Endothelial cell of umbilical vein (primary cell): ENCODE measurements at regions not wholly inside any gene's neighbourhood (a gene's known extent, or its start where the extent isn't known, plus 50 kb on each side); places are given as distances from the start of the nearest gene placed in this dataset.
"Not testable (repeated sequence)": the region's sequence is repeated elsewhere in the genome, so short reads cannot be mapped to it uniquely, and the experiment has no call there.

Experiments
- BruUV-seq: library from RNA; stranded (reverse); fragments of 400-500 nt; replicated peaks from 2 replicates; lab custom pipeline; 2021; lab: Mats Ljungman, UMichigan
- CTCF ChIA-PET: fragments of 300-600, 350-600 bp; sonication (Branson Sonifier 250); formaldehyde crosslinking; loops from one replicate; lab custom pipeline; 2021; ENCODE audit warnings: antibody characterized with exemption, inconsistent platforms; lab: Charles Lee
- POLR2A ChIA-PET: fragments of 300-600, 350-600 bp; sonication (Branson Sonifier 250); formaldehyde crosslinking; loops from one replicate; lab custom pipeline; 2021; ENCODE audit warnings: antibody characterized with exemption, inconsistent platforms; lab: Charles Lee
- DNase-seq: peaks from one replicate; pipeline ENCODE4 v3.0.0-alpha.2; 2011; ENCODE audit warnings: low read depth, low spot score
- FAIRE-seq: peaks from 2 replicates; lab custom pipeline; 2011; peaks lifted over from hg19 to GRCh38; lab: Jason Lieb, UNC
- H2AFZ ChIP-seq: 2 replicates; pipeline ENCODE4 v1.6.0; 2012; ENCODE audit warnings: low read depth, low read length, control low read depth, inconsistent platforms
- H3K27ac ChIP-seq: 2 replicates; pipeline ENCODE4 v1.5.1; 2011; ENCODE audit warnings: low read depth, mild to moderate bottlenecking, control low read depth, low read length, moderate library complexity; ENCODE audit not compliant: insufficient read depth
- H3K27me3 ChIP-seq, 2 experiments: 2 replicates each; pipeline versions ENCODE4 v1.6.0 to v1.6.1; 2011; ENCODE audit warnings: low read length in 2 of 2, mixed read lengths in 1 of 2; ENCODE audit not compliant: control insufficient read depth in 2 of 2, insufficient read depth in 2 of 2
- H3K36me3 ChIP-seq, 2 experiments: 2 replicates in 1 of 2; 3 replicates in 1 of 2; pipeline ENCODE4 v1.5.1; 2011; ENCODE audit warnings: low read length in 2 of 2, mild to moderate bottlenecking in 1 of 2, moderate library complexity in 1 of 2; ENCODE audit not compliant: control insufficient read depth in 2 of 2, insufficient read depth in 2 of 2; ENCODE audit errors: extremely low read depth in 1 of 2
- H3K4me1 ChIP-seq: 3 replicates; pipeline ENCODE4 v1.5.1; 2011; ENCODE audit warnings: mild to moderate bottlenecking, low read length; ENCODE audit not compliant: control insufficient read depth, insufficient read depth; ENCODE audit errors: extremely low read depth
- H3K4me2 ChIP-seq: 2 replicates; pipeline ENCODE4 v1.6.1; 2011; ENCODE audit warnings: low read length, control low read depth, mixed read lengths; ENCODE audit not compliant: insufficient read depth
- H3K4me3 ChIP-seq, 3 experiments: fragments of 200-600 bp in 1 of 3; sonication (generic), shearing (Covaris generic) in 1 of 3; replicated peaks in 1 of 3; 2 replicates each; pipeline ENCODE4 v1.5.1; 2011 to 2016; ENCODE audit warnings: control low read depth in 3 of 3, low read length in 3 of 3, mild to moderate bottlenecking in 2 of 3, inconsistent platforms in 1 of 3, low read depth in 1 of 3, moderate library complexity in 1 of 3; ENCODE audit not compliant: insufficient read depth in 1 of 3
- H3K79me2 ChIP-seq: 2 replicates; pipeline ENCODE4 v1.6.0; 2012; ENCODE audit warnings: low read length, inconsistent platforms; ENCODE audit not compliant: control insufficient read depth, insufficient read depth
- H3K9ac ChIP-seq: replicated peaks from 2 replicates; pipeline ENCODE3; 2011; ENCODE audit warnings: low read length, control low read depth; ENCODE audit not compliant: insufficient read depth; ENCODE audit errors: extremely low read depth
- H3K9me1 ChIP-seq: replicated peaks from 3 replicates; pipeline ENCODE4 v1.6.0; 2011; ENCODE audit warnings: mild to moderate bottlenecking, low read length; ENCODE audit not compliant: control insufficient read depth, insufficient read depth; ENCODE audit errors: extremely low read depth
- H3K9me3 ChIP-seq: replicated peaks from 2 replicates; pipeline ENCODE4 v1.5.1; 2012; ENCODE audit warnings: low read length, inconsistent platforms; ENCODE audit not compliant: control insufficient read depth, insufficient read depth
- H4K20me1 ChIP-seq: replicated peaks from 2 replicates; pipeline ENCODE3; 2011; ENCODE audit warnings: mild to moderate bottlenecking, low read length; ENCODE audit not compliant: control insufficient read depth, insufficient read depth; ENCODE audit errors: extremely low read depth
- dilution Hi-C: fragments of 300-500 bp; cut with MboI; formaldehyde crosslinking; loops from one replicate; pipeline ENCODE4 v1.15.0; 2019; ENCODE audit warnings: low sequenced_read_pairs; ENCODE audit not compliant: extremely low pct_ligation_motif_present
- intact Hi-C: fragments of 100-400 bp; cut with micrococcal nuclease; formaldehyde crosslinking; loops from one replicate; pipeline ENCODE4 v1.10.0; 2022

DNA sequence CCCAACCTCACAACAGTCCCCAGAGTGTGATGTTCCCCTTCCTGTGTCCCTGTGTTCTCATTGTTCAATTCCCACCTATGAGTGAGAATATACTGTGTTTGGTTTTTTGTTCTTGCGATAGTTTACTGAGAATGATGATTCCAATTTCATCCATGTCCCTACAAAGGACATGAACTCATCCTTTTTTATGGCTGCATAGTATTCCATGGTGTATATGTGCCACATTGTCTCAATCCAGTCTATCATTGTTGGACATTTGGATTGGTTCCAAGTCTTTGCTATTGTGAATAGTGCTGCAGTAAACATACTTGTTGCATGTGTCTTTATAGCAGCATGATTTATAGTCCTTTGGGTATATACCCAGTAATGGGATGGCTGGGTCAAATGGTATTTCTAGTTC, 152.6 kb downstream of the GOLGA6L4 start:
- POLR2A ChIA-PET, H3K9me3 ChIP-seq, DNase-seq, H3K4me2 ChIP-seq, H3K36me3 ChIP-seq, H4K20me1 ChIP-seq, H3K79me2 ChIP-seq, H3K9me1 ChIP-seq, dilution Hi-C loops, BruUV-seq, H3K27ac ChIP-seq, intact Hi-C loops, FAIRE-seq, H2AFZ ChIP-seq, H3K9ac ChIP-seq, H3K4me3 ChIP-seq, H3K27me3 ChIP-seq, H3K4me1 ChIP-seq, CTCF ChIA-PET: not testable (repeated sequence)

GRCh38 chr15:84388638-84389037, 153.1 kb downstream of the GOLGA6L4 start:
- H3K9me1 ChIP-seq, H3K4me1 ChIP-seq, H2AFZ ChIP-seq, DNase-seq, H3K36me3 ChIP-seq, dilution Hi-C loops, H3K27ac ChIP-seq, H4K20me1 ChIP-seq, H3K9me3 ChIP-seq, BruUV-seq, FAIRE-seq, intact Hi-C loops, H3K4me3 ChIP-seq, H3K4me2 ChIP-seq, H3K27me3 ChIP-seq, POLR2A ChIA-PET, H3K79me2 ChIP-seq, CTCF ChIA-PET, H3K9ac ChIP-seq: not testable (repeated sequence)

- FAIRE-seq, POLR2A ChIA-PET, intact Hi-C loops, dilution Hi-C loops, H3K4me1 ChIP-seq, H3K9me1 ChIP-seq, H3K9ac ChIP-seq, H3K27ac ChIP-seq, H3K4me3 ChIP-seq, DNase-seq, H2AFZ ChIP-seq, H3K27me3 ChIP-seq, BruUV-seq, CTCF ChIA-PET, H3K9me3 ChIP-seq, H3K36me3 ChIP-seq, H4K20me1 ChIP-seq, H3K79me2 ChIP-seq, H3K4me2 ChIP-seq: not testable (repeated sequence)
These were observed 154.8 kb downstream of the GOLGA6L4 start for GRCh38 chr15:84390324-84390723.
